ENCODE measurements at regions not wholly inside any gene's neighbourhood (a gene's known extent, or its start where the extent isn't known, plus 50 kb on each side); places are given as distances from the start of the nearest gene placed in this dataset.
"Not testable (repeated sequence)": the region's sequence is repeated elsewhere in the genome, so short reads cannot be mapped to it uniquely, and the experiment has no call there.

DNA sequence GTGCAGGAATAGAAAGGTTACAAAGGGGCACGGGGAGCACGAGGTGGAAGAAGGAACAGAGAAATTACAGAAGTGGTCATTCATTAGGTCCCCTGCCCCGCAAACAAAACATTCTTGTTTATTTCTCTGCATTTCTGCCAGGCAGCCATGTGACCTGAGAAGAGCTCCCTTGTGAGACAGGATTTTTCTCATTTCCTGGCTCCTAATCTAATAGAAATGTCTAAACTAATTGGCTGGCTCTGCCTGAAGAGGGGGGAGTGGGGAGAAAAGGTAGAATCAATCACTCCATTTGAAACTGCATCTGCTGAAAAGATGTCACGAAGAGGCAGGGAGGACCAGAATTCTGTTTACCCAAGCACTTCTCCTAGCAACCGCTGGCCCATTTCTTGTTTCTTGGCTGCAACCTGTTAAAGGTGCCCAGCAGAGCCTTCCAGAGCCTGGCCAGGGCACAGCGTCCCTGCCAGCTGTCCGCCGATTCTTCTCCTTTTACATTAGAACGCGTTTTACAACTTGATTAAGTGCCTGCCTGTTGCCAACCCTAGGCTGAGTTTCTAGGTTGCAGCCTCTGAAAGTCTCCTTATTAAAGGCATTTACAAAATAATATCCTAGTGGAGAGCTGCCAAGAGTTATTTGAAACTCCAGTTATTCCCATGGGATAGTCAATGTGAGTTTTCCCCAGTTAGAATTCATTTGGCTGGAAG lies 1227.6 kb downstream of the TYW1 start:
- no peak overlapping the region for H3K4me3 Mint-ChIP-seq (ENCODE audit: low read depth)
- no peak for DNase-seq (ENCODE audit: low spot score)
- no peaks in the 10 kb centered on the region for H3K27me3 Mint-ChIP-seq (ENCODE audit: low read depth)
- no peak overlapping the region for H3K27ac Mint-ChIP-seq
- no peaks in the 10 kb centered on the region for H3K36me3 Mint-ChIP-seq (ENCODE audit: low read depth)
- intact Hi-C loops (cut with micrococcal nuclease), result no loop called here
- no peaks in the 10 kb centered on the region for H3K4me1 Mint-ChIP-seq (ENCODE audit: low read depth)
- H3K9me3 Mint-ChIP-seq, result peaks cover 60% of the 10 kb centered on the region

DNA sequence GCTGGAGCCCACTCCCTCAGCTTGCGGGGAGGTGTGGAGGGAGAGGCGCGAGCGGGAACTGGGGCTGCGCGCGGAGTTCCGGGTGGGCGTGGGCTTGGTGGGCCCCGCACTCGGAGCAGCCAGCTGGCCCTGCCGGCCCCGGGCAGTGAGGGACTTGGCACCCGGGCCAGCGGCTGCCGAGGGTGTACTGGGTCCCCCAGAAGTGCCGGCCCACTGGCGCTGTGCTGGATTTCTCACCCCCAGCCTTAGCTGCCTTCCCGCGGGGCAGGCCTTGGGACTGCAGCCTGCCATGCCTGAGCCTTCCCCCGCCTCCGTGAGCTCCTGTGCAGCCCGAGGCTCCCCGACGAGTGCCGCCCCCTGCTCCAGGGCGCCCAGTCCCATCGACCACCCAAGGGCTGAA lies 1234.4 kb downstream of the TYW1 start:
- H3K27me3 Mint-ChIP-seq (ENCODE audit: low read depth); DNase-seq (ENCODE audit: low spot score); intact Hi-C loops (cut with micrococcal nuclease); H3K4me3 Mint-ChIP-seq (ENCODE audit: low read depth); H3K4me1 Mint-ChIP-seq (ENCODE audit: low read depth); H3K36me3 Mint-ChIP-seq (ENCODE audit: low read depth); H3K27ac Mint-ChIP-seq: not testable (repeated sequence)
- peaks cover 56% of the 10 kb centered on the region for H3K9me3 Mint-ChIP-seq

DNA sequence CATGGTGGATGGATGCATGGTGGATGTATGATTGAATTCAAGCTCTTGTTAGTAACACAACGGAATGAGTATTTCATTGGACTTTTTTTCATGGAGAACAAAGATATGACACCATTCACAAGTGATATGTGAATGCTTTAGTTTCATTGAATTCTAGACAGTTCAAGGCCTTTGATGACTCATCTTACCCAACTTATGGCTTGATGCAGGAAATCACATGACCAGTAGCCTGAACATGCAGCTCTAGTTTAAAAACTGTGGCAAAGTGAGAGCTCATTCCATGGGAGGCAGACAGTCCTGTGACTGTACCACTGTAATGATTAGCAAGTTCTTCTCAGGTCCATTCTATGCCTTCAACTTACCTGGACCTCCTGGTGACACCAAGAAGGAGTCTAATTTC lies 1239.3 kb downstream of the TYW1 start:
- no peaks in the 10 kb centered on the region for H3K36me3 Mint-ChIP-seq (ENCODE audit: low read depth)
- no peak for DNase-seq (ENCODE audit: low spot score)
- no peaks in the 10 kb centered on the region for H3K4me1 Mint-ChIP-seq (ENCODE audit: low read depth)
- no peak overlapping the region for H3K4me3 Mint-ChIP-seq (ENCODE audit: low read depth)
- H3K27ac Mint-ChIP-seq, result no peak overlapping the region
- intact Hi-C loops (cut with micrococcal nuclease), result no loop called here
- H3K27me3 Mint-ChIP-seq (ENCODE audit: low read depth), result no peaks in the 10 kb centered on the region
- H3K9me3 Mint-ChIP-seq, result peaks cover 63% of the 10 kb centered on the region

DNA sequence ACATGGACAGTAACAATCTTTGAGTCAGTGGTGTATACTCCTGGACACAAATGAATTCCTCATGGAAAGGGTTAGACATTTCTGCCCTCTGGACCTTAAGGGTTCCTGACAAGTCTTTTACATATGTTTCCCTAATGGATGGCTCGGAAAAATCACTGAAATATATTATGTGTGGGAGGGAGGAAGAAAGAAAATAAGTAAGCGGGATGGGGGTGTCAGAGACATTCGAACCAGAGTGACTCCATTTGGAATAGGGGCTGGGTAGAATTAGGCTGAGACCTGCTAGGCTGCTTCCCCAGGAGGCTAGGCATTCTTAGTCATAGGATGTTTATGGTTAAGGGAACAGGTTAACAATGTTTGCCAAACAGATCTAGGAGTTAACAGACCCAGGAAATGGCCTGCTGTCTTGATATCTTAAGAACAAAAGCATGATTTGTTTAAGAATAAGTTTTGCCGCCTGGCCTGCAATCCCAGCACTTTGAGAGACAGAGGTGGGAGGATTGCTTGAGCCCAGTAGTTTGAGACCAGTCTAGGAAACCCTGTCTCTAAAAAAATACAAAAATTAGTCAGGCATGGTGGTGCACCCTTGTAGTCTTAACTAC lies 1241.7 kb downstream of the TYW1 start:
- intact Hi-C loops (cut with micrococcal nuclease), result no loop called here
- Mint-ChIP-seq H3K4me1 (ENCODE audit: low read depth) (no peaks in the 10 kb centered on the region), H3K9me3 (peaks cover 77% of the 10 kb centered on the region), H3K27me3 (ENCODE audit: low read depth) (no peaks in the 10 kb centered on the region), H3K27ac (no peak overlapping the region), H3K4me3 (ENCODE audit: low read depth) (no peak overlapping the region), H3K36me3 (ENCODE audit: low read depth) (no peaks in the 10 kb centered on the region)
- no peak for DNase-seq (ENCODE audit: low spot score)

GRCh38 chr7:68243128-68243527 lies 1246.5 kb downstream of the TYW1 start:
- H3K4me1 Mint-ChIP-seq (ENCODE audit: low read depth), result no peaks in the 10 kb centered on the region
- H3K27me3 Mint-ChIP-seq (ENCODE audit: low read depth), result no peaks in the 10 kb centered on the region
- H3K4me3 Mint-ChIP-seq (ENCODE audit: low read depth), result no peak overlapping the region
- H3K36me3 Mint-ChIP-seq (ENCODE audit: low read depth), result no peaks in the 10 kb centered on the region
- peaks cover 74% of the 10 kb centered on the region for H3K9me3 Mint-ChIP-seq
- no peak overlapping the region for H3K27ac Mint-ChIP-seq
- no peak for DNase-seq (ENCODE audit: low spot score)
- intact Hi-C loops (cut with micrococcal nuclease), result no loop called here

- no peak overlapping the region for H3K27ac Mint-ChIP-seq
- no peak overlapping the region for H3K4me3 Mint-ChIP-seq (ENCODE audit: low read depth)
- peaks cover 68% of the 10 kb centered on the region for H3K9me3 Mint-ChIP-seq
- H3K27me3 Mint-ChIP-seq (ENCODE audit: low read depth), result no peaks in the 10 kb centered on the region
- no peaks in the 10 kb centered on the region for H3K36me3 Mint-ChIP-seq (ENCODE audit: low read depth)
- no peaks in the 10 kb centered on the region for H3K4me1 Mint-ChIP-seq (ENCODE audit: low read depth)
- no peak for DNase-seq (ENCODE audit: low spot score)
- intact Hi-C loops (cut with micrococcal nuclease), result no loop called here
Observed at GRCh38 chr7:68244389-68244788, 1247.8 kb downstream of the TYW1 start.

- intact Hi-C loops (cut with micrococcal nuclease), result no loop called here
- peaks cover 68% of the 10 kb centered on the region for H3K9me3 Mint-ChIP-seq
- H3K4me3 Mint-ChIP-seq (ENCODE audit: low read depth), result no peak overlapping the region
- no peak overlapping the region for H3K27ac Mint-ChIP-seq
- H3K36me3 Mint-ChIP-seq (ENCODE audit: low read depth), result no peaks in the 10 kb centered on the region
- no peak for DNase-seq (ENCODE audit: low spot score)
- H3K4me1 Mint-ChIP-seq (ENCODE audit: low read depth), result no peaks in the 10 kb centered on the region
- H3K27me3 Mint-ChIP-seq (ENCODE audit: low read depth), result no peaks in the 10 kb centered on the region
Observed at GRCh38 chr7:68245688-68246087, 1249.1 kb downstream of the TYW1 start.

DNA sequence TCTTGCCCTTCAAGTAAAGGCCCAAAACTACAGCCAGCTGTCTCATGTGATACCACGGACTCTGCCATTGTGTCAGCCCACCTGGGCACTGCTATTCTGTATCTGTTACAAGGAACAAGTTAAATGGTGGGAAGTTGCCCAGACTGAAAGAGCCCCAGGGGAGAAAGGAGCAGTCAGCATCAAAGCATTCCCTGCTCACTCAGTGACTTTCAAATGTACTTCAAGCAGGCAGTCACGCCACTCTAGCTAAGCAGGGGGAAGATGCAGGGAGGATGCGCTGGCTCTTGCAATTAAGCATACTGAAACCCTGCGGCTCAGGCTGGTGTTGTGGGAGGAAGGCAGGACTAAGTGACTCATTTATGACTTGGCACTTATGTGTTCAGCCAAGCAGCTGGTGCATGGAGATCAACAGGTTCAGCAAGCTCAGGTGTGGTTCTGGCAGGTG lies 1249.6 kb downstream of the TYW1 start:
- Mint-ChIP-seq H3K4me3 (ENCODE audit: low read depth) (no peak overlapping the region), H3K4me1 (ENCODE audit: low read depth) (no peaks in the 10 kb centered on the region), H3K27me3 (ENCODE audit: low read depth) (no peaks in the 10 kb centered on the region), H3K27ac (no peak overlapping the region), H3K9me3 (peaks cover 66% of the 10 kb centered on the region), H3K36me3 (ENCODE audit: low read depth) (no peaks in the 10 kb centered on the region)
- intact Hi-C loops (cut with micrococcal nuclease), result no loop called here
- DNase-seq (ENCODE audit: low spot score), result no peak

- no peak overlapping the region for H3K4me3 Mint-ChIP-seq (ENCODE audit: low read depth)
- no peak for DNase-seq (ENCODE audit: low spot score)
- no peaks in the 10 kb centered on the region for H3K36me3 Mint-ChIP-seq (ENCODE audit: low read depth)
- H3K27ac Mint-ChIP-seq, result no peak overlapping the region
- no peaks in the 10 kb centered on the region for H3K4me1 Mint-ChIP-seq (ENCODE audit: low read depth)
- H3K9me3 Mint-ChIP-seq, result peaks cover 68% of the 10 kb centered on the region
- intact Hi-C loops (cut with micrococcal nuclease), result no loop called here
- no peaks in the 10 kb centered on the region for H3K27me3 Mint-ChIP-seq (ENCODE audit: low read depth)
Observed at GRCh38 chr7:68247126-68247525, 1250.5 kb downstream of the TYW1 start.

GRCh38 chr7:68247571-68247970 lies 1250.9 kb downstream of the TYW1 start:
- Mint-ChIP-seq H3K4me1 (ENCODE audit: low read depth) (no peaks in the 10 kb centered on the region), H3K4me3 (ENCODE audit: low read depth) (no peak overlapping the region), H3K9me3 (peaks cover 68% of the 10 kb centered on the region), H3K27ac (no peak overlapping the region), H3K36me3 (ENCODE audit: low read depth) (no peaks in the 10 kb centered on the region), H3K27me3 (ENCODE audit: low read depth) (no peaks in the 10 kb centered on the region)
- intact Hi-C loops (cut with micrococcal nuclease), result no loop called here
- DNase-seq (ENCODE audit: low spot score), result no peak

GRCh38 chr7:68248973-68249372 lies 1252.3 kb downstream of the TYW1 start:
- no peak overlapping the region for H3K4me3 Mint-ChIP-seq (ENCODE audit: low read depth)
- no peaks in the 10 kb centered on the region for H3K4me1 Mint-ChIP-seq (ENCODE audit: low read depth)

GRCh38 chr7:68249611-68250010 lies 1253.0 kb downstream of the TYW1 start:
- no peak for DNase-seq (ENCODE audit: low spot score)
- no peak overlapping the region for H3K4me3 Mint-ChIP-seq (ENCODE audit: low read depth)
- no peaks in the 10 kb centered on the region for H3K27me3 Mint-ChIP-seq (ENCODE audit: low read depth)
- intact Hi-C loops (cut with micrococcal nuclease), result no loop called here
- H3K36me3 Mint-ChIP-seq (ENCODE audit: low read depth), result no peaks in the 10 kb centered on the region
- no peak overlapping the region for H3K27ac Mint-ChIP-seq
- peaks cover 64% of the 10 kb centered on the region for H3K9me3 Mint-ChIP-seq
- H3K4me1 Mint-ChIP-seq (ENCODE audit: low read depth), result no peaks in the 10 kb centered on the region

More at GRCh38 chr7:68248973-68249372, 1252.3 kb downstream of the TYW1 start:
- intact Hi-C loops (cut with micrococcal nuclease), result no loop called here
- no peaks in the 10 kb centered on the region for H3K27me3 Mint-ChIP-seq (ENCODE audit: low read depth)
- H3K36me3 Mint-ChIP-seq (ENCODE audit: low read depth), result no peaks in the 10 kb centered on the region
- no peak for DNase-seq (ENCODE audit: low spot score)
- peaks cover 66% of the 10 kb centered on the region for H3K9me3 Mint-ChIP-seq
- H3K27ac Mint-ChIP-seq, result no peak overlapping the region

DNA sequence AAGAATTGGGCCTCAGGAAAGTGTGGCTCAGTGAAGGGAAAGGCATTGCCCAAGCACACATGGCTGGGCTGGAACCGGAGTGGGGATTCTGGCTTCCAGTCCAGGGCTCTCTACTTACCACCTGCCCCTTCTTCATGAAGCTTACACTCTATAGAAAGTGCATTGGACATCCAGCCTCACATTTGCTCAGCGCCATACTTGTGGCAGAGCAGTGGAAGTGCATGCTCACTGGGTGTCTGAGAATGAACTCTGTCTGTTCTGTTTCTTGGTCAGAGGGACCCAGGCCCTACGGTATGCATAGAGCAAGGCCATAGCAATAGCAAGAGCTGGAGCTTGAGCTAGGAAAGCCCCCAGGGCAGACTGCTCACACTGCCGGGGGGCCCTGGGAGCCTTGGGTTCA lies 1253.5 kb downstream of the TYW1 start:
- no peak overlapping the region for H3K27ac Mint-ChIP-seq
- no peaks in the 10 kb centered on the region for H3K27me3 Mint-ChIP-seq (ENCODE audit: low read depth)
- no peak for DNase-seq (ENCODE audit: low spot score)
- H3K4me1 Mint-ChIP-seq (ENCODE audit: low read depth), result no peaks in the 10 kb centered on the region
- H3K36me3 Mint-ChIP-seq (ENCODE audit: low read depth), result no peaks in the 10 kb centered on the region
- intact Hi-C loops (cut with micrococcal nuclease), result no loop called here
- no peak overlapping the region for H3K4me3 Mint-ChIP-seq (ENCODE audit: low read depth)
- peaks cover 65% of the 10 kb centered on the region for H3K9me3 Mint-ChIP-seq
